Activated CD4-positive, alpha-beta T cell treated with anti-CD3 and anti-CD28 coated beads, Interleukin-2, amount 50 U/mL, for 4 hours (primary cell): ENCODE measurements at regions not wholly inside any gene's neighbourhood (a gene's known extent, or its start where the extent isn't known, plus 50 kb on each side); places are given as distances from the start of the nearest gene placed in this dataset.

ENCODE experiments used
- DNase-seq, 2 experiments: peaks; one replicate each; pipeline ENCODE4 v3.0.0-alpha.2; 2020

DNA sequence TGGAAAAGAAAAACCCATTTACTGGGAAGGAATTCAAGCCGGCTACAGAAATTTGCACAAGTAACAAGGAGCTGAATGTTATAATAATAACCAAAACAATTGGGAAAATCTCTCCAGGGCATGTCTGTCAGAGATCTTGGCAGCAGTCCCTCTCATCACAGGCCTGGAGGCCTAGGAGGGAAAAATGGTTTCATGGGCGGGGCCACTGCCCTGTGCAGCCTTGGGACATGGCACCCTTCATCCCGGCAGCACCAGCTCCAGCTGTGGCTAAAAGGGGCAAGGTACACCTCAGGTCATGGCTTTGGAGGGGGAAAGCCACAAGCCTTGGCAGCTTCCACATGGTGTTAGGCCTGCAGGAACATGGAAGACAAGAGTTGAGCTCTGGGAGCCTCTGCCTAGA lies 513.1 kb upstream of the CNKSR2 start:
- DNase-seq = no peak

DNA sequence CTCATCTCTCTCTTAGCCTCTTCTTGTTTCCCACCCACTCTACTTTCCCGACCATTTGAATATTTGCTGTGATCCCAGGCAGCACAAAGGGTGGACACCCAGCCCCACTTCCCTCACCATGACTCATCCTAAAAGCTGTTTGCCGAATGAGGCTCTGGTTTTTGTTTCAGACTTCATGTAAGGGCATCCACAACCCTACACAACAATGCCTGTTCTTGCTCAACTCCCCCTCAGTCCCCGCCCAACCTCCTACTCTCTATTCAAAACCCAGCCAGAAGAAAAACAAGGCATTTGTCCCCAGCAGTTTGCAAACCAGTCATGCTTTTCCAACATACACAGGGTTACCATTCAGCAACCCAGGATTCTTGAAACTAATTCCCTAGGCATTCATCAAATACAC lies 516.5 kb upstream of the CNKSR2 start:
- no peak for DNase-seq

DNA sequence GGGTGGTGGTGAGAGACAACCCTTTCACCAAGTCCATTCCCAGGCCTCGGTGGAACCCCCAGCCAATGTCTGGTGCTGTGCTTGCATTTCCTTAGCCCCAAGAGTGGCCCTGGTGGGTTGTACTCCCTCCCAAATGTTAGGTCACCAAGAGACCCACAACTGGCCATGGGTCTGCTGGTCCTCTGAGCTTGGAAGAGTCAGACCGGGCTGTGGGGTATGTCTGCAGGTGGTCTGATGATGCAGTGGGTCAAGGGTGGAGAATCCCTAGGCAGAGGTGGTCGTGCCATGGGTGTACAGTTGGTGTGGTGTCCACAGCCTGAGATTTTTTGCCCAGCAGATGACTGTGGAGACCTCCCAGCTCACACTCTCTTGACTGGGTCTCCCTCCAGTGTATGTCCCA lies 535.7 kb upstream of the CNKSR2 start:
- DNase-seq = no peak

DNA sequence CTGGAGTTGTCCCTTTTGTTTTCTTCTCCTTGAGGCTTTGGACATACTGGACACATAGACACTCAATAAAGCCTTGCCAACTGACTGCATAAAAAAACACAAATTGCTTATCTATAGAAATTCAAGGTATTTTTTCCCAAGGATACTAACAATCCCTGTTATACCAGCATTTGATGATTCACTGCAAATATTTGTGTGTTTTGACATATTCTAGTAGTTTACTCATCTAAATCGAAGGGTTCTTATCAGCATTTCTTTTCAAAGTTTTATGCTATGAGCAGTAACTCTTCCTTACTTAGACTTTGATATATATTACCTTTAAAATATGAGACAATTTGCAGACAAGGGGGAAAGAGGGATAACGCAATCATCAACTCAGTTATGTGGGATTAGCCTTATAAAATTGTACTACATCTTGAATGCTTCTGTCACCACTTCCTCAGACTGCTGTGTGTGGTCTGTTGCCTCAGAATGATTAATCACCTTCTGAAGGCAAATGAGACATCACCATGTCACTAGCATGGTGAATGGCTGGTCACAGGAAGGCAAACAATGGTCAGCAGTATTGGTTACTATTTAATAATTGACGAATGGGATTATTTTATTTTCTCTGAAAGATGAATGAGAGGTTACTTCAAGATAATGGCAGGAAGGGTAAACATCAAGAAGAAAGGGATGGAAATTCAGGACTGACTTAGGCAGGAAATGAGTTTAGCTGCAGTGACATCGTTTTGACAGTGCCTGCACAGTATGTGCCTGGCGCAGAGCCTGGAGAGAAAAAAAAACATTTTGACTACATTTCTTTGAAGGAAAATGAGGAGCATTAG lies 544.3 kb upstream of the CNKSR2 start:
- DNase-seq = no peak

DNA sequence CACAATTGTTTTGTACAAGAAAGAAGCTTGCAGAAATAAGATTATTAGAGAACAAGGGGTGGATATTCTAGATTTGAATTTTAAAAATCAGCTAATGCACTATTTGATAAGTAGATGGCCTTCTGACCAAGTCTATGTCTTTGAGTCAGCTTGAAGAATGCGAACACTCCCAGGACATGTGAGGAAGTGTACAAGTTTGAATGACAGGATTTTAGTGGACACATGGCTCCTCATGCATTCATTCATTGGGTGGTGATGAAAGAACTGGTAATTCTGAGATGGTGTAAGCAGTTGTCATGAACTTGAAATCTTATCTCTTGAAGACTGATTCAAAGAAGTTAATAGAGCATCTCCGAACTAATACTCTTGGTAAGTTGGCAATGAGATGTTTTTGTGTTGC lies 548.2 kb upstream of the CNKSR2 start:
- no peak for DNase-seq

DNA sequence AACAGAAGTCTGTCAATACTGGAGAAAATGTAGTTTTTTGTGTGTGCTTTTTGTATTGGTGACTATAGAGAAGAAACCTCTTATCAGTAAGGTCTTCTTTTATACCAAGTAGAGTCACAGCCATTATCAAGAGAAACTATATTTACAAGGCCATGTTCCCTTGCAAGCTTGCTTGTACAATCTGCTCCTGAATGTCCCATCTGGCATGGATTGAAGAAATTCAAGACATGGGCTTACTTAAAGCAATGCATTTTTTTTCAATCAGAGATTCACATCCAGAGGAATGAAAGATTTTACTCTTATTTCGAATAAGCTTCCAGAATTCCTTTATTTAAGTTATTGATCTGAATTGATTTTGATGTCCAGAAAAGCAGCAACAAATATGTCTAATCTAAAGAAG lies 537.3 kb upstream of the RPS6KA3 start:
- DNase-seq = no peak

DNA sequence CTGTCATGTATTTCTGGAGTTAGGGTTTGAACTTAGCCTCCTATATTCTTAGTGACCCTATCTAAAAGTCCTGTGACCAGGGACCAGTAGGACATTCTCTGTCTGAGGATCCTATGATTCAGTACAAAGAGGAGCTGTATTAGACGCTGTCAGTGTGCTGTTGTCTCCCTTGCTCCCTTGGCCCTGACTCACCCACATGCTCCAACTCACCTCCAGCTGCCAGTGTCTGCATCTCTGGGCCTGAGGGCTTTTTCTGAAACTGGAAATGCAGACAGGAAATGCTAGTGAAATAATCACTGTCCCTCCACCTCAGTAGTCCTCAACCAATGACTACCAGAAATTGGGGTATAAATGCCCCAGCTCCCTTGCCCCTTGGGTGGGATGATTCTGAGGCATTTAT lies 535.3 kb upstream of the RPS6KA3 start:
- DNase-seq = no peak

DNA sequence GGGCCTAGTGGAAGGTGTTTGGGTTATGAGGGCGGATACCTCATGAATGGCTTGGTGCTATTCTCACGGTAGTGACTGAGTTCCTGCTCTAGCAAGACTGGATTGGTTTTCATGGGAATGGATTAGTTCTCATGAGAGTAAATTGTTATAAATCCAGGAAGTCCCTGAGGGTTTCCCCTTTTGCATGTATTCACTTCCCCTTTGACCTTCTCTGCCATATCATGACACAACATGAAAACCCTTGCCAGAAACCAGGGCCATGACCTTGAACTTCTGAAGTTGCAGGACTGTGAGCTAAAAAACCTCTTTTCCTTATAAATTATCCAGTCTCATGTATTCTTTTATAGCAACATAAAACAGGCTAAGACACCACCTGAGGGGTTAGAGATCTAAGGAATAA lies 529.7 kb upstream of the RPS6KA3 start:
- no peak for DNase-seq

DNA sequence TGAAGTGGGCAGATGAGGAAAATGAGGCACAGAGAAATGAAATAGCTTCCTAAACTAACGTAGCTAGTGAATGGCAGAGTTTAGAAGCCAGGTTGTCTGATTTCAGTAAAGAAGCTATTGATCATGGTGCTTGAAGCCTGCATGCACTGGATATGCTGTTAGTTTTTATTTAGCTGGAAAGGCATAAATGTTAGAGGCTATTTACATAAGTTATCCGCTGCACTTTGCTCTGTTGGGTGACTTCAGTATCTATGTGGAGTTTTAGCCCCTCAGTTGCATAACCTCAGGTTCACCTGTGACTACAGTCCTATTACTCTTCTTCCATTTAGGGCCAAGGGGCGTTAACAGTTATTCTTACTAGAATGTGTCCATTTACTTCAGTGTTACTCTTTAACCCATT lies 522.4 kb upstream of the RPS6KA3 start:
- no peak for DNase-seq

DNA sequence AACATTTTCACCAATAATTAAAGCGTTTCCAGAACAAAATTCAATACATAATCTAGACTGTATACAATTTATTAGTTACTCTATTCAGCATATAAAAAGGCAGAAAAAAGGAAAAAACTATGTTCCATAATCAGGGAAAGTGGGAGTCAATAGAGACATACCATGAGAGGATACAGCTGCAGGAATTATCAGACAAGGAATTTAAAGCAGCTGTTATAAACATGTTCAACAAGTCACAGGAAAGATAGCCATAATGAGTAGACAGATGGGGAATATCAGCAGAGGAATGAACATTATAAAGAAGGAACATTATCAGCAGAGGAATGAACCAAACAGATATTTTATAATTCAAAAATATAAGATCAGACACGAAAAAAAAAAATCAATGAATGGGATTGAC lies 500.6 kb upstream of the RPS6KA3 start:
- DNase-seq = no peak

DNA sequence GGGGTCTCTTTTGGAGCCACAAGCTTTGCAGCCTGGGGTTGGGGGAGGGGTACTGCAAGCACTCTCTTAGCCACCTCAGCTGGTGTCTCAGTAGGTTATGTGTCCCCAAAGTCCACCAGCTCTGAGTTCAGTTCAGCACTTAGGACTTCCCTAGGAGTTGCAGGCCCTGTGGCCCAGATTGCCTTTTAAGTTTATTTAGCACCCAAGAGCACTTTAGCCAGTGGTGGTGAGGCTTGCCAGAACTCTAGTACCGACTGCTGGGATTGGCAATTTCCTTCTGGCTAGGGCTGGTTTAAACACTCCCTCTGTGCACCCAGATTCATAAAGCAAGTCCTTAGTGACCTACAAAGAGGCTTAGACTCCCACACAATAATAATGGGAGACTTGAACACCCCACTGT lies 489.9 kb upstream of the RPS6KA3 start:
- no peak for DNase-seq

DNA sequence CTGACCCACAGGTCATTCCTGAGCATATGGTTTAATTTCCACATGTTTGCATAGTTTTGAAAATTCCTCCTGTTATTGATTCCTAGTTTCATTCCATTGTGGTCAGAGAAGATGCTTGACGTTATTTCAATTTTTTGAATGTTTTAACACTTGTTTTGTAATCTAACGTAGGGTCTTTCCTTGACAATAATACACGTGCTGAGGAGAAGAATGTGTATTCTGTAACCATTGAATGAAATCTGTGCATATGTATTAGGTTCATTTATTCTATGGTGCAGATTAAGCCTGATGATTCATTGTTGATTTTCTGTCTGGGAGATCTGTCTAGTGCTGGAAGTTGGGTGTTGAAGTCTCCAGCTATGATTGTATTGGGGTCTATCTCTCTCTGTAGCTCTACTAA lies 486.4 kb upstream of the RPS6KA3 start:
- no peak for DNase-seq

DNA sequence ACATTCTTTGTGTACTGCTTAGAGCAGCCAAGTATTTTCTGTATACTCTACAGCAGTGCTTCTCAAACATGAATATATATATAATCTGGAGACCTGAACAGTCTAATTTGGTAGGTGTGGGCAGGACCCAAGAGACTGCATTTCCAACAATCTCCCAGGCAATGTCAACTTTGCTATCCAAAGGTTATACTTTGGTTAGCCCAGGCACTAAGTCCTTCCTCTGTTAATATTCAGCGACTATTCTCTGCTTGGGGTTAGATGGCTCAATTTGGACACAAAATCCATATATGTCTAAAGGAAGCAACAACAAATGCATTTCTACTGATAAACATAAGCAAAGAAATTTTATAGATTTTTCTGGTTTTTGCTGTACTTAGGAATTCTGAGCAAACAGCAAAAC lies 480.0 kb upstream of the RPS6KA3 start:
- DNase-seq = no peak

DNA sequence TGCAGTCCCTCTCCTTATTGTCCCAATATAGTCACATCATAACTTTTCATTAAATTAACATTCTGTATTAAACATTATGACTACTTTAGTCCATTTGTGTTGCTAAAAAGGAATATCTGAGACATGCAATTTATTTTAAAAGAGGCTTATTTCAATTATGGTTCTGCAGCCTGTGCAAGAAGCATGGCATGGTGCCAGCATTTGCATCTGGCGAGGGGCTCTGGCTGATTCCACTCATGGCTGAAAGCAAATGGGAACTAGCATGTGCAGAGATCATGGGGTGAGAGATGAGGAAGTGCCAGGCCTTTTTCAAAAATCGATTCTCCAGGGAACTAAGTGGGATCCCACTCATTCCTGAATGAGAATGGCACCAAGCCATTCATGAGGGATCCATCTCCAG lies 476.3 kb upstream of the RPS6KA3 start:
- DNase-seq = no peak

DNA sequence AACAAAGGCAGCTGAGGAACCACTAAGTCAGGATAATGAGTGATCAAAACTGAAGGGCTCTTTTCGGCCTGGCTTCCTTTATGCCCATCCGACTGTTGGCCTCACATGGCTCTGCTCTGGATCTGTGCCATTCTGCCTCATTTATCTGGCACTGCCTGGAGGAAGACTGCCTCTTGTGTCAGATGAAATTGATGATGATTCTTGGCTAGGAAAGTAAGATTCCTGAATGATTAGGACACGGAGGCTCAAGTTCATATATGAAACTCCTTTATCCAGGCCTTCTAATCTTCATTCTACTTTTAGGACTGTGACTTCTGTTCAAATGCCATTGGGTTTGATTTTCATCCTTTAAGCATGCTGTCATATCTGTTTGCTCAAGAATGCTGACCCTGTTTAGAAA lies 475.4 kb upstream of the RPS6KA3 start:
- DNase-seq = no peak

DNA sequence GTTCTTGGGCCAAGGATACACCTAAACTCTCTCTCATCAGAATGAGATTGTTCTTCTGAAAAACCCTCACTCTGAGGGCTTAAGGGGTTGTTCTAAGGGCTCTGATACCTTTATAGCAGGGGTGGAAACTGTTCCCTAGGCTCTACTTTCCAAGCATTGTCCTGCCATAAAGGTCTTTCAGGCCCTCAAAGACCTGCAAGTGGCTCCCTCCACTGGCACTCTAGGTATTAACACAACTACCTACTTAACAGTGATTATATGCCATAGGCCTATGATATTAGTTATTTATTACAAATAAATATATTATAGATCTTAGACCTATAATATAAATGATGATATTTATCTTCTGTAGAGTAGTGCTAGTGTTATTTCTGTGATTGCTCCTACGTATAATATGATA lies 473.7 kb upstream of the RPS6KA3 start:
- no peak for DNase-seq

DNA sequence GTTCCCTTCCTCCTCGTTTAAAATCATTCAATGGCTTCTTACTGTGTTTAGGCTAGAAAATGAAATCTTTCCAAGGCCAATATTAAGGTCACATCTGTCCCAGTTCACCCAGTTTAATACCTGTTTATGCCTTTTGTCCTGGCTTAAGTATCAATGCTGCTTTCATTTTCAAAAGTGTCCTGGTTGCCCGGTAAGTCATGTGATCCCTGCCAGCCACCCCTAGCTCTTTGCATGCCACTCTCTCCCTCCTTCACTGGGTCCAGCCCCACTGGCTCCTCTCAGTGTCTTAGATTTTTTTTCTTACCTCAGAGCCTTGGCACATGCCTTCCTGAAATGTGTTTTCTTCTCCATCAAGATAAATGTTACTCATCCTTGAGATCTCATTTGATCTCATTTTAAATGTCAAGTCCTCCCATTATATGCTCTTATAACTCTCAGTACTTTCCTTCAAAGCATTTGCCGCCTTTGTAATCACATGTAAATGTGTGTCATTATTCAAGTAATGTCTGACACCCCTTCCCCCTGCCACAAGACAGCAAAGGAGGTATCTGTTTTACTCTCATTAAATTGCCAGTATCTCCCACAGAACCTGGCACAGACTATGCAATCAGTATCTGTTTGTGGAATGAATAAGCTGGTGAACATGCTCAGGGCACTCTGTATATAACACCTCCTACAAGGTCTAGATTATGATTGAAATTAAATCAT lies 472.5 kb upstream of the RPS6KA3 start:
- DNase-seq = no peak

DNA sequence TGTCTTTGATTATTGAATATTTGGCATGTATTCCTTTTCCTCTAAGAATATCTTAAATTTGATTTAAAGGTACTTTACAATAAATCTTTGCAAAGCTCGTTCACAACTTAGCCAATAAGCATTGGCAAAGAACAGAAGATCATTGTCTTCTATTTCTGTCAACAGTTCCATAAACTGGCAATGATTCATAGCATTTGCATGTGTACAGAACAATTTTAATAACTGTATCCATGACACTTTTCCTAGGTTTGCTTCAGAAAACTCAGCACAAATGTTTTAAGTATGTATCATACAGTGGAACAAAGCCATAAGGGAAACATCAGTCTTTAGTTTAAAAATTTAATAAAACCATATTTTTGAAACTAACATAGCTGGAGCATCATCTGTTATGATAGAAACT lies 462.7 kb upstream of the RPS6KA3 start:
- no peak for DNase-seq

DNA sequence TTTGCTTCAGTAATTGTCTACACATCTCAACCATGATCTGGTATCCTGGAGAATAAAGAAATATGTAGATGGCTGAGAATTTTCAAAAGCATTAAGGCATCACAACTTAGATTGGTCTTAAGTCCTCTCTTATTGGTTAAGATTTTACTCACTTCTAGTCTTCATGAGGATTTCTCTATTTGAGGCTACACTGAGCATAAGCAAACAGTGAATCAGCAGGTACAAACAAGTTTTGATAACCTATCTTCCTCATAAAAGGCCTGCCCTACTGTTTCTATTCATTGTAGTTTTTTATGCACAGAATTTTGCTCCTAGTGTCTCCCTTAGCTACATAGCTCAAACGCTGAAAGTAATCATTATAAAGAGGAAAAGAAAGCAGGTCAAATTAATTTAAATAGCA lies 460.7 kb upstream of the RPS6KA3 start:
- no peak for DNase-seq

DNA sequence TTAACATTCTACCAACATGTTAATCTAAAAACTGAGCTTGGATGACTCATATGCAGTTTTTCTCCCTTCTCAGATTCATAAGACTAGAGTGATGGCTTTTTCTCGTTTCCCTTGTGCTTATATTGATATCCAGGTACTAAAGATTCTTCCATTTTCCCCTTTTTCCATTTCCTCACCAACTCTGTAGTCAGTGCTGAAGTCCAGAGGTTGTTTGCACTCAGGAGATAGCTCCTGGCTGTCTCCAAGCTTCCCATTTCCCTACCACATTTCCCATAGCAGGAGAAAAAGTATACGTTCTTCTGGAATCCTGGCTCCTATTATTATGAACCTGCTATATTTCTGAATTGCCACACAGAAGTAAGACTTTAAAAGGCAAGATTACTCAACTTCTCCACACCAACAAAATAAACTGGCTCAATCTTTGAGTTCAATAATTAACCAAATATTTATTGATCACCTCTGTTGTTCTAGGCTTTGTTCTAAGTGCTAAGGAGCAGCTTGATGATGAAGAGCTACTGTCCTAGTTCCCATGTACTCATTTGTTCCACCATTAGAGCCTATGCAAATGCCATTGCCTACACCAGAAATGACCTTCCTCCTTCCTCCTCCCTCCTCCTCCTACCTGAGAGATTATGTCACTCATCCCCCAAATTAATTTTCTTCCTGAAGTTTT lies 454.4 kb upstream of the RPS6KA3 start:
- no peak for DNase-seq

DNA sequence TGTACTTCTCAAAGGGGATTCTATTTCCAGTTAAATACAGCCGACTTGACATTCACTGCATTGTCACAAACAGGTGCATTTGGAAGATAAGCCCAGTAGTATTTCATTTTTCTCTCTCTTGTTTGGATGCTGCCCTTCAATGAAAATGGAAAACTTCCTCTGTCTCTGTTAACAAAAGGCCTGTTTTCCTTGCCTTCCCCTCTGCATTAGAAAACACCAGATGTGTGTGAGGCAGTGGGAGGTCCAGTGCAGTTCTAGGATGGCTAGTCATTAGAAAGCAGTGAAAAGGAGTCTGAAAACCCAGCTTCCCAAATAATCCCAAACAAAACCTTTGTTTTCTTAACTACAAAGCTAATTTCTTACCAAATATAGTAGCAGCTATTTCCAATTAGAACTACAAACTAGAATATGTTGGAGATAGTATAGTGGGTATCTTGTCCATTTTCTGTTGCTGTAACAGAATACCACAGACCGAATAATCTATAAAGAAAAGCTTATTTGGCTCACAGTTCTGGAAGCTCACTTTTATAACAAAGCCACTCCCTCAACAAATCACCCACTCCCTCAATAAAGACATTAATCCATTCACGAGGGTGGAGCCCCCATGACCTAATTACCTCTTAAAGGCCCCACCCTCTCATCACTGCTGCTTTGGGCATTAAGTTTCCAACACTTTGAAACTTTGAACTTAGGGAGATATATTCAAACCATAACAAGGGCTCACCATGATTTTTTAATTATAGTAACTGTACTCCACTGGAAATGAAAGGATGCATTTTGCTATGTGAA lies 452.1 kb upstream of the RPS6KA3 start:
- no peak for DNase-seq

DNA sequence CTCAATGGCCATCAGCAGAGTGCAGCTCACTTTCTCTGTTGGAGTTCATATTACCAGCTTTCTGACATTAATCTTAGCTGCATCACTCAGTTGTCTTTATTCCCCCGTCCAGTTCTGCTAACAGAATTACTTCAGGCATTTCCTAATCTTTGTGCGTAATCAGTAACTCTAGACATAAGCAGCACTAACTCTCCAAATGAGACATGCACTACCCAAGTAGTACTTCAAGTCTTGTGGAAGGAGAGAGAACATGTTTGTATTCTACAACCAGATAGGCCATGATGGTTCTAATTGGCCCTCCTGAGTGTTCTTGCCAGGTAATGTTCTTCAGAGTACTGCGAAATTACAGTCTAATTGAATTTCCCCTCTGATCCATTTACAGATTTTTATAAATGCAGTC lies 448.5 kb upstream of the RPS6KA3 start:
- no peak for DNase-seq

DNA sequence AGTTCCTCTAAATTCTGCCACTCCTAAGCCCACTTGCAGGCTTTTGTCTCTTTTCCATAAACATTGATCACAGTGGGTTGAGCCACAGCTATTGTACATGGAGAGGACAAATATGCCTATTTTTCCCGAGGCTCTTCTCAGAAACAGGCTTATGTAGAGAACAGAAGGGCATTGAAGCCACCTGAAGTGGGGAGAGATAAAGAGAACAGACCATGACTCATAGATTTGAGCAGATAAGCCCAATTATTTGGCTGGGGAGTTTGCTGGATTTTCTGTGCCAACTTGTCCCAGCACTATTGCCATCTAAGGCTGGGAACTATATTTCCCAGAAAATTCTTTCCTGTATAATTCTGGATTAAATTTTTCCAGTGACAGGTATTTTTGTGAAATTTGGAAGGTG lies 446.1 kb upstream of the RPS6KA3 start:
- DNase-seq = no peak
